ENCODE measurements at regions not wholly inside any gene's neighbourhood (a gene's known extent, or its start where the extent isn't known, plus 50 kb on each side); places are given as distances from the start of the nearest gene placed in this dataset.

GRCh38 chr18:70578480-70578879 lies 289.6 kb downstream of the SOCS6 start:
- TF ChIP-seq CTCF (IDR thresholded peaks at IDR 0.05) (no peak), POLR2A (IDR thresholded peaks at IDR 0.05) (no peak)

Measured in right lobe of liver (tissue), 4 donors.